Kasumi-1 (cell line): ENCODE measurements at regions not wholly inside any gene's neighbourhood (a gene's known extent, or its start where the extent isn't known, plus 50 kb on each side); places are given as distances from the start of the nearest gene placed in this dataset.

Experiments used
- DNase-seq, 2 experiments: peaks; one replicate each; lab custom pipeline; 2025; lab: John Stamatoyannopoulos, UW

- no peak for DNase-seq
Measured at GRCh38 chr5:129341306-129341705, 118.8 kb upstream of the ADAMTS19 start.

GRCh38 chr5:129342796-129343195 lies 117.3 kb upstream of the ADAMTS19 start:
- DNase-seq, result no peak

GRCh38 chr5:129345213-129345924 lies 114.7 kb upstream of the ADAMTS19 start:
- DNase-seq, result peak in 1 of 2 experiments; percentile 12

GRCh38 chr5:129356846-129357245 lies 103.3 kb upstream of the ADAMTS19 start:
- DNase-seq, result no peak

DNA sequence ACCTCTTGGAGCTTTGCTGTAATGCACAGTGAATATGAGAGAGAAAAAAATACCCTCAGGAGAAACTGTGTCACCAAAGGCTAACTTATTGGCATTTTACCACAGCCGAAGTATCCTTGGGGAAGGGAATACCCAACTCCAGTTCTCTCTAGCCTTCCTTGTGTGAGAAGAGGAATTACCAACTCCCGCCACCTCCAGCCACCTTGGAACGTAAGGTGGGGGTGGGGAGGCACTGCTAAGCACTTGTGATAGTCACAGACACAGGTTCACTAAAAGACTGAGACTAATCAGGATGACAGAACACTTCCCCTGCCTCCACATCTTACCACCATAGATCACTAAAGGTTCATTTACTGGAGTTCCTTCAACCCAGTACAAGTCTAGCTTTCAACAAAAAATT lies 102.0 kb upstream of the ADAMTS19 start:
- DNase-seq, result no peak

- DNase-seq, result no peak
Measured at GRCh38 chr5:129359450-129359849, 100.6 kb upstream of the ADAMTS19 start.

GRCh38 chr5:129361441-129362025 lies 98.6 kb upstream of the ADAMTS19 start:
- DNase-seq, result peak; percentile 44 to 52

DNA sequence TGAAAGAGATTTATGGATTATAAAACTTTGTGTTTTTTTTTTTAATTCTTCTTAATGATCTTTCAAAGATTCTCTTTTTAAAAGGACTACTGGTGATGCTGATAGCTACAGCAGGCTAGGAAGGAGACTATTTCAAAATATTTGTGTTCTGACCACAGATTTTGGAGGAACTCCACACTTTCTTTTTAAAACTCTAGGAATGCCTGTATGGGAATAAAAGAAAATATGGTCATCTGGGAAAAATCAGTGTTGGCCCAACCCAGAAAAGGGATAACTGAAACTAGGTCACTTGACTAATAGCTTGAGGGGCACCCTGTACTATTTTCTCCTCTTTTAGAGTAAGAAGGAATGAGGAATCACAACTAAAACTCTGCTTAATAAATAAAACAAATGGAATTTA lies 97.6 kb upstream of the ADAMTS19 start:
- no peak for DNase-seq

DNA sequence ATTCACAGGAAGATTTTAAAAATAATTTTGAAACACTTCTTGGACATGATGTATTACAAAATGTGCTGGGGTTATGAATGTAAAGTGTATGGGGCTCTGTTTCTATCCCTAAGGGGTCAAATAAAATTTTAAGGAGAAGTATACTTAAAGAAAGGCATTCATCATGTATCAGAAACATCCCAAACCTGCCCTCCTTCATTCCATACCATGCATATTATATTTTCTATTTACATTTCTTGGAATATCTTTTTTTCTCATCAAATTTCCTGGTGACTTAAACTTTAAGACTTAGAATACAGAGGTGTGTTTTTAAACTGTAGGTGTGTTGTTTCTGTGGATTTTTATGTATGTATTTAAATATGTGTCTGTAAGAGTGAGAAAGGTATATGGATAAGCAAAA lies 96.1 kb upstream of the ADAMTS19 start:
- no peak for DNase-seq

- peak; percentile 39 to 44 for DNase-seq
Measured at GRCh38 chr5:129367883-129368282, 92.2 kb upstream of the ADAMTS19 start.

DNA sequence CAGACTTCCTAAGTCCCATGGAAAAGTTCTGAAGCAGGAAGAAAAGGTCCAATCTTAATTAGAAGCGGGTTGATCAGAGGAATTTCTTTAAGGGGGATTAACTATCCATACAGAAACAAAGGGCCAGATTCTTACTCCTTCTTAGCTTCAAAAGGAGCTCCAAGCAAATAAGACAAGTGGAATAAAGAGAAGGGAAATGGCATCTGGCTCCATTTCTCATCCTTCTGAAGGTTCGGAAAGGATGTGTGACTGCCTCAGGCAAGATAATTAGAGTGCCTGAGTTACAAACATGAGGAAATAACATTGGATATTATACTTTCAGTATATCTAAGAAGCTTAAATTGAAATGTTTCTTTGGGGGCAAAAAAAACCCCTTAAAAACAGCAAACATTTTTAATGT lies 88.1 kb upstream of the ADAMTS19 start:
- DNase-seq, result no peak

DNA sequence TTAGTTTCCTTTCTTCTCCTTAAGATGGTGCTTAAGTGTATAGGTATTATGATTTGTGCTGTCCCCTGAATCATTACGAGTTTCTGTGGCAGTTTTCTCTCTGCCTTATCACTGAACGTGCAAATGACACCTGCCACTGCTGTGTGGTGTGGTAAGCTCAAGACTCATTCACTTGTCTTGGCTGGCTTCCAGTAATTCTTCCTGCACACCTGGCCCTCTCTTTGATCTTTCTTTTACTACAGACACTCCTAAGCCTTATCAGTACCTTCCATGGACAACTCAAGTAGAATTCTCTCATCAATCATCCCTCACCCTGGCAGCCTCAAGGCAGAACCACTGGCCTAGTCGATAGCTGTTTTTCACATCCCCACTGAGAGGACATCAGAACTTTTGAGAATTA lies 82.6 kb upstream of the ADAMTS19 start:
- DNase-seq, result no peak

- DNase-seq, result no peak
Measured at GRCh38 chr5:129378961-129379360, 81.1 kb upstream of the ADAMTS19 start.

GRCh38 chr5:129379406-129379805 lies 80.7 kb upstream of the ADAMTS19 start:
- DNase-seq, result peak in 1 of 2 experiments; percentile 3

DNA sequence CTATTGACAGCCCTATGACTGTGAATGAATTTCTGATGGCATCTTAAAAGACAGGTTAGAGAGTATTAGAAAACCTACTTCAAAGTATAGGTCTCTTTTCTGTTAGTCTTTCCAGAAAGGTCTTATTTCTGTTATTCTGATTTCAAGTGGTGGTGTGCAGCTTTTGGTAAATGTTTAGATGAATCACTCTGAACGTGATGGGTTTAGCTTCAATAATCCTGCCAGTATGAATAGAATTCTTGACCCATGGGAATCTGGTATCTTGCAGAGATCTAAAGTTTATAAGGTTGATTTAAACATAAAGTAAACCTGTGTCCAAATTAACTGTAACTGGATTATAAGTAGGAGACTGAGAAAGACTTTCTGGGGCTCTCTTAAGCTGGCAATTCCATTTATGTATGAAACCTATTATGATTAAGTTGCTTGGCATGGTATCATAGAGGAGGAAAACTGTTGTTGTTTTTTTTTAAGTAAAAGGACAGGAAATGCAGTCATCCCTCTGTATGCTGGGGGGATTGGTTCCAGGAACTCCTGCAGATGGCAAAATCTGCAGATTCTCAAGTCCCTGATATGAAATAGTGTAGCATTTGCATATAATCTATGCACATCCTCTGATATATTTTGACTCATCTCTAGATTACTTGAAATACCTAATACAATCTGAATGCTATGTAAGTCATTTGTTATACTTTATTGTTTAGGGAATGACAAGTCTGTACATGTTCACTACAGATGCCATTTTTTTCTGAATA lies 77.0 kb upstream of the ADAMTS19 start:
- no peak for DNase-seq

DNA sequence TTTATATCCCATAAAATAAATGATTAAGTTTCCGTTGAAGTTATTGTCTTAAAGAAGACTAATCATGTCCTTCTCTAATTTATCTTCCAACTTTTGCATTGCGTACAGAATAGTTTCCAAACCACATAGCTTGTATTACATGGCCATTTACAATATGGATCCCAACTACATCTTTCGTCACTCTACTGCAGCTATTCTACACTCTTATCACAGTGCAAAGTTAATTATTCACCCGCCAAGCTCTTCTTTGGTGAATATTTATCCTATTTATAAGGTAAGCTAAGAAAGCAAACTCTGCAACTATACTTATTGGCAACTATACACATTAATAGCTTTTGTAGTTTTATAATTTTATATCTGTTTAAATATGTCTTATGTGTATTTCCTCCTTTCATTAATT lies 75.9 kb upstream of the ADAMTS19 start:
- DNase-seq, result no peak

GRCh38 chr5:129384736-129385135 lies 75.4 kb upstream of the ADAMTS19 start:
- DNase-seq, result no peak

- no peak for DNase-seq
Measured at GRCh38 chr5:129387944-129388343, 72.2 kb upstream of the ADAMTS19 start.

GRCh38 chr5:129392681-129393080 lies 67.4 kb upstream of the ADAMTS19 start:
- no peak for DNase-seq

- DNase-seq, result no peak
Measured at GRCh38 chr5:129395247-129395646, 64.9 kb upstream of the ADAMTS19 start.

DNA sequence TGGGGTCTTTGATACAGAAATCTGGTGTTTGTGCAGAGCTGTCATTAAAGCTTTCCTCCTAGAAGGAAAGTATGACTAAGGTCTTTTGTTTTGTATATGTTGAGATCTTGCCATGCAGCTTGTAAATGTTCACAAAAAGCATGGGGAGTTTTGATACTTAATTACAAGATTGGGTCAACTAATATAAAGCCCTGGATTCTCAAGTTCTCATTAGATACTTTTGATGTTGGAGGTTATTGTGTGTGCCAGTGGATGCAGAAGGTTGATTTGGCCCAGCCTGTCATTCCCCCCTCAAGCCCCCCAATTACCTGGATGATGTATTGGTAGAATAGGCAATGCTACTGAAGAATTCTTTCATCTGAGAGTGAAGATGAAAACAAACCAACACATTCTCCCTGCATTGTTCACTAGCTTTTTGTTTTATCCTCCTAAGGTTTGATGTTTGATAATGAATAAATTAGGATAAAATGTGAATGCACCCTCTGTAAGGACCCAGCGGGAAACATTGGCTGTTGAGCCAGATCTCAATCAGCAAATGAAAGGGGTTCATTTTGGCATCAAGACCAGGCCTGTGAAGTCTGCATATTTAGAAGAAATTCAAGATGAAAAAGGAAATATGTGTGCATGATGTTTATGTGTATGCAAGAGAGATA lies 61.9 kb upstream of the ADAMTS19 start:
- no peak for DNase-seq

DNA sequence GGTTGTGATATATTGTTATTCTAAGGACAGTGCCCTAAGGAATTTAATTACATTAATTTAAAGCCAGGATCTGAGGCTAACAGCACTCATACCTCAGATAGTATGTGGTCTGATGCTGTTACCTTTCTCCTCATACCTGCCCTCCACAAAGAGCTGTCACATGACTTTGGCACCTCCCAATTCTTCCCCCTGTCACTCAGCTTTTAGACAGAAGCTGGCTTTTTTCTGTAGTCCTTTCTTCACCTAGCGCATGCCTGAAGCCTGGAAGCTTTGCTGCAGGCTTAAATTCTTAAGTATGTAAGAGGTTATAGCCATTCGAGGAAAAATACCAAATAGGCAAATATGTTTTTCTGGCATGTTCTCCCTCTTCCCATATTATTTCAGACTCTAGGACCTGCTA lies 61.0 kb upstream of the ADAMTS19 start:
- DNase-seq, result no peak
